H1 (cell line): ENCODE measurements at regions not wholly inside any gene's neighbourhood (a gene's known extent, or its start where the extent isn't known, plus 50 kb on each side); places are given as distances from the start of the nearest gene placed in this dataset.

Experiments
- CTCF ChIA-PET: fragments of 300-600 bp; sonication (Branson Sonifier 250); formaldehyde crosslinking; loops from one replicate; lab custom pipeline; 2021; ENCODE audit not compliant: partially characterized antibody; lab: Charles Lee
- POLR2A ChIA-PET: fragments of 300-600 bp; sonication (Branson Sonifier 250); formaldehyde crosslinking; loops from one replicate; lab custom pipeline; 2021; ENCODE audit warnings: inconsistent platforms; ENCODE audit not compliant: partially characterized antibody; lab: Charles Lee
- DNase-seq, 2 experiments: peaks; one replicate each; pipeline versions ENCODE4 v3.0.0 to v3.0.0-alpha.2; 2010 to 2022; ENCODE audit warnings: low spot score in 2 of 2, low read depth in 1 of 2, mixed read lengths in 1 of 2
- FAIRE-seq: peaks from 2 replicates; lab custom pipeline; 2011; peaks lifted over from hg19 to GRCh38; lab: Jason Lieb, UNC
- H2AFZ ChIP-seq: 2 replicates; pipeline ENCODE4 v1.8.1; 2012; ENCODE audit warnings: low read length, inconsistent platforms
- H2AK5ac ChIP-seq: 2 replicates; pipeline ENCODE4 v1.6.1; 2013; ENCODE audit warnings: low read depth, low read length
- H2BK120ac ChIP-seq: replicated peaks from 2 replicates; pipeline ENCODE3; 2013; ENCODE audit warnings: low read depth, low read length, inconsistent platforms
- H2BK12ac ChIP-seq: 2 replicates; pipeline ENCODE4 v1.6.1; 2013; ENCODE audit warnings: low read depth, low read length
- H2BK15ac ChIP-seq: 2 replicates; pipeline ENCODE4 v1.6.1; 2013; ENCODE audit warnings: low read length
- H2BK20ac ChIP-seq: 2 replicates; pipeline ENCODE4 v1.6.1; 2013; ENCODE audit warnings: low read length
- H2BK5ac ChIP-seq: 2 replicates; pipeline ENCODE4 v1.6.1; 2013; ENCODE audit warnings: low read depth, low read length
- H3K14ac ChIP-seq: 2 replicates; pipeline ENCODE4 v1.6.1; 2013; ENCODE audit warnings: inconsistent platforms; ENCODE audit not compliant: insufficient read length
- H3K18ac ChIP-seq: 2 replicates; pipeline ENCODE4 v1.6.1; 2013; ENCODE audit warnings: low read length; ENCODE audit errors: extremely low read depth
- H3K23ac ChIP-seq: 2 replicates; pipeline ENCODE4 v1.6.1; 2013; ENCODE audit warnings: inconsistent platforms; ENCODE audit not compliant: insufficient read length
- H3K23me2 ChIP-seq: 2 replicates; pipeline ENCODE4 v1.6.1; 2013; ENCODE audit warnings: low read depth, low read length
- H3K27ac ChIP-seq: 2 replicates; pipeline ENCODE4 v1.6.1; 2011; ENCODE audit warnings: low read depth, low read length, inconsistent platforms
- H3K27me3 ChIP-seq, 4 experiments: replicated peaks in 1 of 4; 1 replicate in 1 of 4; 2 replicates in 3 of 4; pipeline versions ENCODE4 v1.6.1 to v1.8.1; 2011 to 2013; ENCODE audit warnings: low read length in 3 of 4, mild to moderate bottlenecking in 3 of 4, inconsistent platforms in 2 of 4, mixed read lengths in 2 of 4, moderate library complexity in 1 of 4; ENCODE audit not compliant: control insufficient read depth in 3 of 4, insufficient read depth in 3 of 4; ENCODE audit errors: extremely low read depth in 1 of 4
- H3K36me3 ChIP-seq, 4 experiments: 2 replicates each; pipeline versions ENCODE4 v1.6.1 to v1.8.1; 2011 to 2013; ENCODE audit warnings: mild to moderate bottlenecking in 4 of 4, low read length in 3 of 4, moderate library complexity in 2 of 4, control low read depth in 1 of 4, inconsistent platforms in 1 of 4; ENCODE audit not compliant: insufficient read depth in 4 of 4, control insufficient read depth in 2 of 4
- H3K4ac ChIP-seq: replicated peaks from 2 replicates; pipeline ENCODE3; 2013; ENCODE audit warnings: low read length, low read depth, mixed read lengths, inconsistent platforms; ENCODE audit not compliant: insufficient read length
- H3K4me1 ChIP-seq, 4 experiments: replicated peaks in 1 of 4; 1 replicate in 1 of 4; 2 replicates in 3 of 4; pipeline versions ENCODE4 v1.6.1 to v1.8.1; 2011 to 2013; ENCODE audit warnings: low read length in 3 of 4, inconsistent platforms in 2 of 4, mixed read lengths in 1 of 4; ENCODE audit not compliant: insufficient read depth in 4 of 4, control insufficient read depth in 3 of 4
- H3K4me2 ChIP-seq, 2 experiments: 2 replicates each; pipeline versions ENCODE4 v1.6.1 to v1.8.1; 2011 to 2013; ENCODE audit warnings: low read depth in 2 of 2, low read length in 2 of 2, control low read depth in 1 of 2, inconsistent platforms in 1 of 2, mild to moderate bottlenecking in 1 of 2; ENCODE audit not compliant: insufficient read depth in 1 of 2
- H3K4me3 ChIP-seq, 4 experiments: fragments of 200-600, 300-600 bp in 1 of 4; sonication (generic), shearing (Covaris generic), sonication (Bioruptor Twin) in 1 of 4; 2 replicates each; pipeline versions ENCODE4 v1.5.1 to v1.8.1; 2011 to 2016; ENCODE audit warnings: low read length in 4 of 4, low read depth in 3 of 4, control low read depth in 2 of 4, inconsistent platforms in 2 of 4, mild to moderate bottlenecking in 2 of 4, mixed read lengths in 1 of 4, moderate library complexity in 1 of 4; ENCODE audit not compliant: insufficient read depth in 2 of 4; ENCODE audit errors: extremely low read depth in 1 of 4
- H3K56ac ChIP-seq: replicated peaks from 2 replicates; pipeline ENCODE3; 2013; ENCODE audit warnings: low read depth, mild to moderate bottlenecking, mixed read lengths, low read length, inconsistent platforms; ENCODE audit not compliant: insufficient read length
- H3K79me1 ChIP-seq: 2 replicates; pipeline ENCODE4 v1.6.1; 2013; ENCODE audit warnings: low read depth, low read length, control low read depth
- H3K79me2 ChIP-seq, 2 experiments: 2 replicates each; pipeline versions ENCODE4 v1.6.1 to v1.8.1; 2012 to 2013; ENCODE audit warnings: low read length in 2 of 2, mild to moderate bottlenecking in 2 of 2, inconsistent platforms in 1 of 2; ENCODE audit not compliant: insufficient read depth in 2 of 2, control insufficient read depth in 1 of 2
- H3K9ac ChIP-seq, 4 experiments: replicated peaks in 1 of 4; 1 replicate in 1 of 4; 2 replicates in 3 of 4; pipeline versions ENCODE4 v1.6.1 to v1.8.1; 2011 to 2013; ENCODE audit warnings: low read depth in 3 of 4, low read length in 3 of 4, control low read depth in 2 of 4, mild to moderate bottlenecking in 2 of 4, moderate library complexity in 2 of 4, inconsistent platforms in 1 of 4; ENCODE audit errors: extremely low read depth in 1 of 4
- H3K9me3 ChIP-seq, 2 experiments: 2 replicates each; pipeline versions ENCODE4 v1.6.1 to v1.8.1; 2012 to 2013; ENCODE audit warnings: mild to moderate bottlenecking in 2 of 2, moderate library complexity in 2 of 2, control low read depth in 1 of 2, inconsistent platforms in 1 of 2, low read depth in 1 of 2, low read length in 1 of 2, mixed read lengths in 1 of 2; ENCODE audit not compliant: insufficient read depth in 2 of 2
- H4K20me1 ChIP-seq, 2 experiments: replicated peaks in 1 of 2; 2 replicates each; pipeline versions ENCODE3 to v1.8.1; 2011 to 2013; ENCODE audit warnings: inconsistent platforms in 2 of 2, low read length in 2 of 2, mild to moderate bottlenecking in 1 of 2; ENCODE audit not compliant: insufficient read depth in 2 of 2, control insufficient read depth in 1 of 2
- H4K5ac ChIP-seq: 2 replicates; pipeline ENCODE4 v1.6.1; 2013; ENCODE audit warnings: low read length, low read depth, mixed read lengths, inconsistent platforms; ENCODE audit not compliant: insufficient read length
- H4K8ac ChIP-seq: 2 replicates; pipeline ENCODE4 v1.8.0; 2013; ENCODE audit warnings: mild to moderate bottlenecking, moderate library complexity, low read length, inconsistent platforms; ENCODE audit not compliant: insufficient read depth; ENCODE audit errors: extremely low read depth
- H4K91ac ChIP-seq: replicated peaks from 2 replicates; pipeline ENCODE3; 2013; ENCODE audit warnings: low read length, mixed read lengths, inconsistent platforms; ENCODE audit not compliant: insufficient read length
- BRCA1 ChIP-seq: IDR thresholded peaks from 2 replicates; pipeline ENCODE4 v1.6.1; 2012; ENCODE audit warnings: low read depth, low read length, improper control_type of control experiment
- TCF12 ChIP-seq: IDR thresholded peaks from 2 replicates; pipeline ENCODE4 v1.6.1; 2011; ENCODE audit warnings: low read depth, mild to moderate bottlenecking, low read length
- WGBS, 2 experiments: shearing (Covaris generic) in 1 of 2; methylation state at CpG; one replicate each; pipeline versions ENCODE4 v1.1.6 to v1.1.7; 2013 to 2015; ENCODE audit warnings: low lambda C conversion rate in 2 of 2, mixed read lengths in 2 of 2, inconsistent platforms in 1 of 2, low coverage in 1 of 2, missing lambda C conversion rate in 1 of 2; ENCODE audit not compliant: insufficient replicate concordance in 2 of 2, insufficient coverage in 1 of 2, insufficient read length in 1 of 2; ENCODE audit errors: extremely low coverage in 1 of 2, missing lambda C conversion rate in 1 of 2; 5-methylcytosine and 5-hydroxymethylcytosine counted together

GRCh38 chr15:83364501-83364900 lies 80.0 kb upstream of the BNC1 start:
- Histone ChIP-seq H4K91ac (no peak overlapping the region), H3K23ac (no peak overlapping the region), H2AFZ (no peak overlapping the region), H3K9ac (no peak overlapping the region), H3K79me1 (no peaks in the 10 kb centered on the region), H3K27ac (no peak overlapping the region), H3K27me3 (peaks cover 0 to 3% (median 0%) of the 10 kb centered on the region in 4 experiments; a peak in 3 of 7 replicates), H3K4me3 (no peak overlapping the region), H3K14ac (no peak overlapping the region), H2BK15ac (no peak overlapping the region), H2BK120ac (no peak overlapping the region), H2AK5ac (no peak overlapping the region), H3K4me1 (peaks cover 0 to 6% (median 2%) of the 10 kb centered on the region in 4 experiments; a peak in 1 of 7 replicates), H4K8ac (no peak overlapping the region), H2BK12ac (no peak overlapping the region), H3K56ac (no peak overlapping the region), H3K9me3 (no peaks in the 10 kb centered on the region), H2BK20ac (no peak overlapping the region), H4K20me1 (no peaks in the 10 kb centered on the region), H3K79me2 (no peaks in the 10 kb centered on the region), H3K18ac (no peak overlapping the region), H3K36me3 (no peaks in the 10 kb centered on the region), H4K5ac (no peak overlapping the region), H3K4ac (no peak overlapping the region), H3K23me2 (peaks cover 2% of the 10 kb centered on the region; the same call in 1 of the 2 replicates), H3K4me2 (no peak overlapping the region; a peak in 1 of 4 replicates), H2BK5ac (no peak overlapping the region)
- ChIA-PET CTCF (interaction anchor here (0.7 to 1.8 kb wide), 5 partner anchors 11 to 278 kb away, joined by 3 to 8 read pairs (median 6); no protein-coding TSS in a partner anchor), POLR2A (no interaction called here)
- DNase-seq (no peak), FAIRE-seq (no peak)
- 82% methylated on average over 4 of the region's 4 CpGs; no CpG with 5 or more reads in 1 of the 2 experiments for WGBS, 2 experiments
- TF ChIP-seq BRCA1 (no peak), TCF12 (no peak)
